GM12878 (cell line): ENCODE measurements at regions not wholly inside any gene's neighbourhood (a gene's known extent, or its start where the extent isn't known, plus 50 kb on each side); places are given as distances from the start of the nearest gene placed in this dataset.

ENCODE experiments used
- BHLHE40 ChIP-seq, 2 experiments: fragments of 450-650 bp in 1 of 2; IDR thresholded peaks; 2 replicates each; pipeline ENCODE4 v1.6.1; 2011 to 2017; ENCODE audit warnings: low read depth in 2 of 2, borderline replicate concordance in 1 of 2, improper control_type of control experiment in 1 of 2, low read length in 1 of 2, mild to moderate bottlenecking in 1 of 2
- CTCF ChIP-seq, 3 experiments: IDR thresholded peaks in 2 of 3; conservative IDR thresholded peaks in 1 of 3; 2 replicates each; pipeline ENCODE4 v1.5.1; 2011; ENCODE audit warnings: low read depth in 3 of 3, low read length in 3 of 3, mild to moderate bottlenecking in 3 of 3, control low read depth in 2 of 3, moderate library complexity in 2 of 3, inconsistent platforms in 1 of 3, mixed read lengths in 1 of 3; ENCODE audit not compliant: control insufficient read depth in 2 of 3, insufficient read depth in 1 of 3; ENCODE audit errors: extremely low read depth in 1 of 3
- E2F4 ChIP-seq: IDR thresholded peaks from 2 replicates; pipeline ENCODE4 v1.6.1; 2012; ENCODE audit warnings: low read depth, low read length, improper control_type of control experiment
- IKZF1 ChIP-seq: fragments of 450-650 bp; conservative IDR thresholded peaks from 2 replicates; pipeline ENCODE4 v1.6.1; 2017; ENCODE audit warnings: antibody characterized with exemption, mild to moderate bottlenecking
- POLR2A ChIP-seq: IDR thresholded peaks from 2 replicates; pipeline ENCODE4 v1.6.1; 2011; ENCODE audit warnings: low read depth, mild to moderate bottlenecking, low read length
- ZZZ3 ChIP-seq: IDR thresholded peaks from 2 replicates; pipeline ENCODE4 v1.6.1; 2011; ENCODE audit warnings: low read depth; ENCODE audit not compliant: control insufficient read depth, insufficient read length
- TF ChIP-seq, protein P1 (sequence below): fragments of 450-650 bp; IDR thresholded peaks from 2 replicates; pipeline ENCODE4 v1.6.1; 2017; ENCODE audit warnings: antibody characterized with exemption, mild to moderate bottlenecking, moderate library complexity
- TF ChIP-seq, protein P2 (sequence below): IDR thresholded peaks from 2 replicates; pipeline ENCODE4 v1.6.1; 2011; ENCODE audit warnings: low read depth, low read length, improper control_type of control experiment, borderline replicate concordance

- TF ChIP-seq BHLHE40 (IDR thresholded peaks at IDR 0.05; ENCODE audit: borderline replicate concordance in 1 of 2, low read depth in 2 of 2, low read length in 1 of 2) (no peak), POLR2A (no peak), CTCF (IDR thresholded peaks at IDR 0.05 in 2 of 3, conservative IDR thresholded peaks at IDR 0.05 in 1 of 3; ENCODE audit: control insufficient read depth in 2 of 3, extremely low read depth in 1 of 3, insufficient read depth in 1 of 3, low read depth in 3 of 3, low read length in 3 of 3) (no peak), ZZZ3 (no peak), E2F4 (no peak), IKZF1 (no peak)
- TF ChIP-seq, protein P1, sequence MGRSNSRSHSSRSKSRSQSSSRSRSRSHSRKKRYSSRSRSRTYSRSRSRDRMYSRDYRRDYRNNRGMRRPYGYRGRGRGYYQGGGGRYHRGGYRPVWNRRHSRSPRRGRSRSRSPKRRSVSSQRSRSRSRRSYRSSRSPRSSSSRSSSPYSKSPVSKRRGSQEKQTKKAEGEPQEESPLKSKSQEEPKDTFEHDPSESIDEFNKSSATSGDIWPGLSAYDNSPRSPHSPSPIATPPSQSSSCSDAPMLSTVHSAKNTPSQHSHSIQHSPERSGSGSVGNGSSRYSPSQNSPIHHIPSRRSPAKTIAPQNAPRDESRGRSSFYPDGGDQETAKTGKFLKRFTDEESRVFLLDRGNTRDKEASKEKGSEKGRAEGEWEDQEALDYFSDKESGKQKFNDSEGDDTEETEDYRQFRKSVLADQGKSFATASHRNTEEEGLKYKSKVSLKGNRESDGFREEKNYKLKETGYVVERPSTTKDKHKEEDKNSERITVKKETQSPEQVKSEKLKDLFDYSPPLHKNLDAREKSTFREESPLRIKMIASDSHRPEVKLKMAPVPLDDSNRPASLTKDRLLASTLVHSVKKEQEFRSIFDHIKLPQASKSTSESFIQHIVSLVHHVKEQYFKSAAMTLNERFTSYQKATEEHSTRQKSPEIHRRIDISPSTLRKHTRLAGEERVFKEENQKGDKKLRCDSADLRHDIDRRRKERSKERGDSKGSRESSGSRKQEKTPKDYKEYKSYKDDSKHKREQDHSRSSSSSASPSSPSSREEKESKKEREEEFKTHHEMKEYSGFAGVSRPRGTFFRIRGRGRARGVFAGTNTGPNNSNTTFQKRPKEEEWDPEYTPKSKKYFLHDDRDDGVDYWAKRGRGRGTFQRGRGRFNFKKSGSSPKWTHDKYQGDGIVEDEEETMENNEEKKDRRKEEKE, result no peak
- TF ChIP-seq, protein P2, sequence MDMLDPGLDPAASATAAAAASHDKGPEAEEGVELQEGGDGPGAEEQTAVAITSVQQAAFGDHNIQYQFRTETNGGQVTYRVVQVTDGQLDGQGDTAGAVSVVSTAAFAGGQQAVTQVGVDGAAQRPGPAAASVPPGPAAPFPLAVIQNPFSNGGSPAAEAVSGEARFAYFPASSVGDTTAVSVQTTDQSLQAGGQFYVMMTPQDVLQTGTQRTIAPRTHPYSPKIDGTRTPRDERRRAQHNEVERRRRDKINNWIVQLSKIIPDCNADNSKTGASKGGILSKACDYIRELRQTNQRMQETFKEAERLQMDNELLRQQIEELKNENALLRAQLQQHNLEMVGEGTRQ, result no peak
Measured at GRCh38 chr10:84848967-84849366, 520.6 kb downstream of the CCSER2 start.
